SJSA1 (cell line): ENCODE measurements at regions not wholly inside any gene's neighbourhood (a gene's known extent, or its start where the extent isn't known, plus 50 kb on each side); places are given as distances from the start of the nearest gene placed in this dataset.
"Not testable (repeated sequence)": the region's sequence is repeated elsewhere in the genome, so short reads cannot be mapped to it uniquely, and the experiment has no call there.

Experiments used
- DNase-seq, 2 experiments: peaks; one replicate each; pipeline ENCODE4 v3.0.0-alpha.2; 2015 to 2020; ENCODE audit warnings: low spot score in 2 of 2, low read depth in 1 of 2
- H3K27ac ChIP-seq: fragments of 250-450 bp; sonication (Bioruptor Pico); 2 replicates; pipeline ENCODE4 v1.5.1; 2020; ENCODE audit warnings: mild to moderate bottlenecking, moderate library complexity
- H3K27me3 ChIP-seq: fragments of 250-450 bp; sonication (Bioruptor Pico); replicated peaks from 2 replicates; pipeline ENCODE4 v1.5.1; 2020; ENCODE audit warnings: mild to moderate bottlenecking, moderate library complexity
- H3K36me3 ChIP-seq: fragments of 250-450 bp; sonication (Bioruptor Pico); 2 replicates; pipeline ENCODE4 v1.5.1; 2020; ENCODE audit warnings: mild to moderate bottlenecking
- H3K4me1 ChIP-seq: fragments of 250-450 bp; sonication (Bioruptor Pico); replicated peaks from 2 replicates; pipeline ENCODE4 v1.6.1; 2021; ENCODE audit warnings: mild to moderate bottlenecking
- H3K4me3 ChIP-seq: fragments of 250-450 bp; sonication (Bioruptor Pico); 2 replicates; pipeline ENCODE4 v1.5.1; 2020; ENCODE audit warnings: mild to moderate bottlenecking
- H3K9me3 ChIP-seq: fragments of 250-450 bp; sonication (Bioruptor Pico); replicated peaks from 2 replicates; pipeline ENCODE4 v1.5.1; 2020; ENCODE audit warnings: mild to moderate bottlenecking

DNA sequence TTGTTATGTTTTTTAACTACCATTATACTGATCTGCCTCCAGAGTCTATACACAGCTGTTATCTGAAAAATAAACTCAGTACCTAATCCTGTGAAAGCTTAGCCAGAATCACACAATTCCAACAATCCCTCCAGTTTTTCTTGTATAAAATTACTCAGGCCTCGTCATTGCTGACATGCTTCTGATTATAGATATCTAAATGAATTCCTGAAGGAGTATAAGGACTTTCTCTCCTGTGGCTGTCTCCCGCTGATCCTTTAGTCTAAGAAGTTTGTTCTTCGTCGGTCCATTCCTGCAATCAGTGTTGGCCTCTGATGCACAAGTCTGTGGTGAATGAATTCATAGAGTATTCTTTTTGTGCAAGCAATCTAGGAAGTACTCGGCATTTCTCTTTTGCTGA, 288.9 kb upstream of the SEMA3C start:
- DNase-seq = no peak
- H3K27me3 ChIP-seq = no peaks in the 10 kb centered on the region
- no peak overlapping the region for H3K27ac ChIP-seq
- H3K9me3 ChIP-seq = no peaks in the 10 kb centered on the region
- H3K36me3 ChIP-seq = no peaks in the 10 kb centered on the region
- no peaks in the 10 kb centered on the region for H3K4me1 ChIP-seq
- no peak overlapping the region for H3K4me3 ChIP-seq

DNA sequence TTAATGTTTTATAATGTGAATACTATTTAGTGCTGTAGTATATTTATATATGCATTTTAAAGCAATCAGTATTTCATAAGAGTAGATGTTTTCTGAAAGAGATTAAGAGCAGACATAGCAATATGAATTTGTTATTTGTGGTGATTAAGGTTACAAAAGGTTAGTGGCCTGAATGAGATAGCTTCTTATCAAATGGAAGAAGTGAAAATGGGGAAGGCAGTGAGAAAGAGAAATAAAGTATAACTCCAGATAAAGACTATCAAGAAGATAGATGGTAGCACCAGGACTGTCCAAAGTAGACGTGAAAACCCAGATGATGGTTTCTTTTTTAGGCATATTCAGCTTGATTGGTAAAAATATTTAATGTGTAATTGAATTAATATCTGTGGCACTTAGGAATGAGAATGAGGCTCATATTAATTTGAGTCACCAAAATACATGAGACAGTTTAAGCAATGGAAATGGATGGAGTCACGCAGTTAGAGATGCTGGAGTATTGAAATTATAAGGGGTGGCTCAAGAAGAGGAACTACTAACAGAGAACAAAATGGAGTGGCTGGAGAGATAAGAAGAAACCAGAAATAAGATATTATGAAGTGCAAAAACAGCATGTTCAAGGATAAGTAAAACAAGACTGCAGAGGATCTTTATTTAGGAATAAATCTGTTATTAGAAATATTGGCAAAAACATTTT, 288.0 kb upstream of the SEMA3C start:
- no peaks in the 10 kb centered on the region for H3K27me3 ChIP-seq
- no peak for DNase-seq
- no peaks in the 10 kb centered on the region for H3K36me3 ChIP-seq
- H3K9me3 ChIP-seq = no peaks in the 10 kb centered on the region
- no peaks in the 10 kb centered on the region for H3K4me1 ChIP-seq
- no peak overlapping the region for H3K4me3 ChIP-seq
- H3K27ac ChIP-seq = no peak overlapping the region

DNA sequence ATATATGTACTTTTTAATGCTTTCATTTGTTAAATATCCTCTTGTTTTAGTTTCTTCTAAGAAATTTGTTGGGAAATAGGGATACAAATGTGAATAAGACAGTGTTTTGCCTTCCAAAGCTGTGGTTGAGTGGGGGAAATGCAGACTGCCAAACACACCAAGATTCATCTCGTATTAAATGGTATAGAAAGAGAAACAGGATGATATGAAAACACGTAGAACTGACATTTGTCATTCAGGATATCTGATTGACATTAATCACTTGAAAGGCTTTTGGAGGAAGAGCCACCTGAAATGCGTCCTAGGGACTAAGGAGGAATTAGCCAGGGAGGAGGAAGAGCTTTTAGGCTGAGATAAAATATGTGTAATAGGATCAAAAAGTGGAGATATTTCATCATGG, 287.4 kb upstream of the SEMA3C start:
- no peaks in the 10 kb centered on the region for H3K27me3 ChIP-seq
- H3K9me3 ChIP-seq = no peaks in the 10 kb centered on the region
- H3K36me3 ChIP-seq = no peaks in the 10 kb centered on the region
- no peak overlapping the region for H3K4me3 ChIP-seq
- no peaks in the 10 kb centered on the region for H3K4me1 ChIP-seq
- DNase-seq = no peak
- H3K27ac ChIP-seq = no peak overlapping the region

DNA sequence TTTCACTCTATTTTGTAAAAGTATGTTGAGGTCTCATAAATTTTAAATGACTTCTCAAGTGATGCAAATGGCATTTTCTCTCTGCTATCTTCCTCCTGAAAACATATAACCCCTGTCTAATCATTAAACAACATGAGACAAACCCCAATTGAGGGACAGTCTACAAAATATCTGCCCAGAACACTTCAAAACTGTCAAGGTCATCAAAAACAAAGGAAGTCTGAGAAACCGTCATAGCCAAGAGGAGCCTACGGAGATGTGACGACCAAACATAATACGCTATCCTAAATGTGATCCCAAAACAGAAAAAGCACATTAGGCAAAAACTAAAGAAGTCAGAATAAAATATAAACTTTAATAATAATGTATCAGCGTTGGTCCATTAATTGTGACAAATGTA, 282.3 kb upstream of the SEMA3C start:
- H3K9me3 ChIP-seq = no peaks in the 10 kb centered on the region
- no peaks in the 10 kb centered on the region for H3K27me3 ChIP-seq
- no peak overlapping the region for H3K4me3 ChIP-seq
- DNase-seq = no peak
- no peak overlapping the region for H3K27ac ChIP-seq
- H3K4me1 ChIP-seq = no peaks in the 10 kb centered on the region
- H3K36me3 ChIP-seq = no peaks in the 10 kb centered on the region

DNA sequence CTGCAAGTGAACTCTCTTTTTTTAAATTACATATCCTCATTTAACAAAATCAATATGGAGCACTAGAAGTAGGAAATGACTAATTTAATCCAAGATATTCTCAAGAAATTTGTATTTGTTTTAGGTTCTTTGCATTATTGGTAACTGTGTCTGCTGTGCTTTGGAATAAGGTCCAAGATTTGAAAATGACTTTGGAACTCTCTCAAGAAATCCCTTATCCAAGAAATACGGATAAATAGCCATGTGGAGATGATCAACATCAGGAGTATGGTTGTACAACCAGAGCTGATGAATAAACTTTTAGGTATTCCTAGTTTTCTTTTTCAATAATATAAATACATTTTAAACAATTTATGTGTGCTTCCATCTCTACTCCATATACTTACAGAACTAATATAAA, 279.9 kb upstream of the SEMA3C start:
- H3K4me3 ChIP-seq = no peak overlapping the region
- H3K27ac ChIP-seq = no peak overlapping the region
- H3K4me1 ChIP-seq = no peaks in the 10 kb centered on the region
- H3K9me3 ChIP-seq = no peaks in the 10 kb centered on the region
- H3K36me3 ChIP-seq = no peaks in the 10 kb centered on the region
- H3K27me3 ChIP-seq = no peaks in the 10 kb centered on the region
- DNase-seq = no peak

DNA sequence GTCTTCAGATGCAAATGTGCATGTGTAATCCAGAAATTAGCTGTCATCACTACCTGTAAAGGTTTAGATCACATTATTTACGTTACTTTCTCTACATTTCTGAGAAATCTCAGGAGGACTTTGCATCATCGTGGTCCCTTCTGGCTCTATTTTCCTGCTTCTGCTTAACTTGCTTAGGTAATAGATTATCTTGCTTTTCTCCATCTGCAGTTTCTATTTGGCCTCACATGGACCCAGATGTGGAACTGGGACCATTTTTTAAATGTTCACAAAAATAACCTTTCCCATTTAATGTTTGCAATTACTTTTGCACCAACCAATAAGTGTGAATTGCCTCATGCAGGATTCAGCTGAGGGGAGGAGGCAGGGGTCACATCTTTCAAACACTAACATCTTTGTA, 278.4 kb upstream of the SEMA3C start:
- no peak overlapping the region for H3K4me3 ChIP-seq
- no peak for DNase-seq
- H3K9me3 ChIP-seq = no peaks in the 10 kb centered on the region
- H3K27ac ChIP-seq = no peak overlapping the region
- no peaks in the 10 kb centered on the region for H3K27me3 ChIP-seq
- no peaks in the 10 kb centered on the region for H3K36me3 ChIP-seq
- no peaks in the 10 kb centered on the region for H3K4me1 ChIP-seq

DNA sequence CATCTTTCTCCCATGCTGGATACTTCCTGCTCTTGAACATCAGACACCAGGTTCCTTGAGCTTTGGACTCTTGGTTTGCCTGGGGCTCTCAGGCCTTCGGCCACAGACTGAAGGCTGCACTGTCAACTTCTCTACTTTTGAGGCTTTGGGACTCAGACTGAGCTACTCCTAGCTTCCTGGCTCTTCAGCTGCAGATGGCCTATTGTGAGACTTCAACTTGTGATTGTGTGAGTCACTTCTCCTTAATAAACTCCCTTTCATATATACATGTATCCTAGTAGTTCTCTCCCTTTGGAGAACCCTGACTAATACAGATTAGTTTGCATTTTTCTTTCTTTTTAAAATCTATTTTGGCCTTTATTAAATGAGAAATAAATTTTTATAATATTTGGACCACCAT, 276.2 kb upstream of the SEMA3C start:
- no peak for DNase-seq
- Histone ChIP-seq H3K4me3 (no peak overlapping the region), H3K9me3 (no peaks in the 10 kb centered on the region), H3K27me3 (no peaks in the 10 kb centered on the region), H3K36me3 (no peaks in the 10 kb centered on the region), H3K4me1 (peaks cover 8% of the 10 kb centered on the region; the same call in 1 of the 2 replicates), H3K27ac (no peak overlapping the region)

DNA sequence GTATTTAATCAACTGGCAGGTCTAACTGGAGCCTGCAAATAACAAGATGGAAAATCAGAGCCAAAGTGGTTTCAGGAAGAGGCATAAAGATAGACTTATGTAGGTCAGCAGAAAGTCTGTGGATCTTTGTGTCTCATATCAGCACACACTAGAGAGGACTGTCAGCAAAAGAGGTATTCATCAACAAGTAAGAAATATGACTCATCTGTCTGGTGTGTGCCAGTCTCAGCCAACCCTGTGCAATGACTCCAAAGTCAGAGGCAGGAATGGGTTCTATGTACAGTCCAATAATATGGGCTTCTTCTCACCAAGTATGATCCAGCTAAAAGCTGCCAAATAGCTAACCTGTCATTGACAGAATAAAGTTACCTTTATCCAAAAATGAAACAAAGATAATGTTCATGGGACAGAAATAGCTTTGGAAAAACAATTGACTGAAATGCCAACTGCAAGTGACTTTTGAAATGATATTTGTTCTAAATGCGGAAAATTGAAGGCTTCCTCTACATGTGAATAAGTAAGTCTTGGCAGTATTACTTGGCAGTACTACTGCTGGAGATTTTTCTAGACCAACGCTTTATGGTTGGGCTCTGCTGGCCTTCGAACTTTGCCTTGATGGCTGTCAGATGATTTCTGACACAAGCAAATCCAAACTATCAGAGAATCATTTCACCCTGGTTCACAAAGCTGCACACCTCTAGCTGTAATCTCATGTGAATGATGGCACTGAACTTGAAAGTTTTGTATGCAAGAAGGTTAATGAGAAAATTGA, 272.3 kb upstream of the SEMA3C start:
- no peaks in the 10 kb centered on the region for H3K36me3 ChIP-seq
- H3K27ac ChIP-seq = no peak overlapping the region
- H3K4me3 ChIP-seq = no peak overlapping the region
- H3K9me3 ChIP-seq = no peaks in the 10 kb centered on the region
- DNase-seq = peak in 1 of 2 experiments; percentile 40
- H3K4me1 ChIP-seq = peaks cover 8% of the 10 kb centered on the region; the same call in 1 of the 2 replicates
- H3K27me3 ChIP-seq = no peaks in the 10 kb centered on the region

DNA sequence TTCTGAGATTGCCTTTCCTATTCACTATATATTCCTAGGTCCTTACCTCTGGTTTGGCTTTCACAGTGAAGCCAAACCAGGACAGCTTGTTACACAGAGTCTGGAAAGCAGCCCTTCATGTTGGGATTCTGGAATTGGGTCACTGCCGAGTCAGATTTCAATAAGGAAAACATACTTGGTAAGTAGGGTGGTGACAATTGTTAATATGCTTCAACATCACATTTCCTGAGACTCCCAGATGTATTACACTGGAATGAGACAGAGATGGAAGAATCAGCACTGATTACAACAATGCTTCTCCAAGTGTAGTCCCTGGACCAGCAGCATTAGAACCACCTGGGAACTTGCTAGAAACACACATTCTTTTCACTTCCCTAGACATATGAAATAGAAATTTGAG, 268.9 kb upstream of the SEMA3C start:
- Histone ChIP-seq H3K9me3 (no peaks in the 10 kb centered on the region), H3K27ac (no peak overlapping the region)
- no peak for DNase-seq

DNA sequence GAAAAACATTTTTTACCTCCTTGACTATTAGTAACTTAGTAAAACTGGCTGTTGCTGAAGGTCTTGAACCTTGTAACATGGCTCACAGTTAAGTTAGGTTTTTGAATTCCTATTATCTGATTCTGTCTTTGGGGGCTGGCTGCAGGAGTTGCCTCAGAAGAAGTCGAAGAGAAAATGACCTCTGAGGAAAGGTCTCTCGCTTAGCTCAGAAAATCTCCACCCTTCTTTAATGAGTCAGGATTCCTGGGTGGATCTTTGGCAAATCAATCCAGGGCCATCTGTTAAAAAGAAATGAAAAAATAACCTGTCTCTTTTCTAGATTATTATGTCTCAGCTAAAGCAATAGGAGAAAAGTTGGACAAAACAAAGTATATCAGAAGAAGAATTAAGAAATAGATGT, 267.8 kb upstream of the SEMA3C start:
- Histone ChIP-seq H3K27me3 (no peaks in the 10 kb centered on the region), H3K4me1 (peaks cover 8% of the 10 kb centered on the region; the same call in 1 of the 2 replicates), H3K36me3 (no peaks in the 10 kb centered on the region), H3K27ac (no peak overlapping the region), H3K9me3 (no peaks in the 10 kb centered on the region), H3K4me3 (no peak overlapping the region)
- DNase-seq = no peak

More for the DNA sequence above, 268.9 kb upstream of the SEMA3C start:
- H3K4me3 ChIP-seq = no peak overlapping the region
- peaks cover 8% of the 10 kb centered on the region; the same call in 1 of the 2 replicates for H3K4me1 ChIP-seq
- no peaks in the 10 kb centered on the region for H3K36me3 ChIP-seq
- no peaks in the 10 kb centered on the region for H3K27me3 ChIP-seq

DNA sequence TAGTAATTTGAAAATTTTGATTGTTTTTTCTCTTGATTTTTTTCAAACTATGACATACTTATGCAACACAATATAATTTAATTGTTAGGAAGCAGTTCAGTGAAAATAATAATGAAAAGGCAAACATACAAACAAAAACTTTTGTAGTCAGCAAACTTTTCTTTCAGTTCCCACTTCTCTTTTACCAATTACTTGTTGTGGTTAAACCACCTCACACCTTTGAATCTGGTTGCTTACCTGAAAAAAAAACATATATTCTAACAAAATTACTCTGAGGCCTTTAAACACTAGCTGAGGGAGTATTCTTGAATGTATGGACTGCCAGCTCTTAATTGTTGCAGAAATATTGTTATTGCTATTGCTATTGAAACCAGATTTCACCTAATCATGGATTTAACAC, 266.2 kb upstream of the SEMA3C start:
- no peak overlapping the region for H3K27ac ChIP-seq
- H3K27me3 ChIP-seq = no peaks in the 10 kb centered on the region
- H3K4me3 ChIP-seq = no peak overlapping the region
- no peaks in the 10 kb centered on the region for H3K9me3 ChIP-seq
- no peak for DNase-seq
- no peaks in the 10 kb centered on the region for H3K4me1 ChIP-seq
- H3K36me3 ChIP-seq = no peaks in the 10 kb centered on the region

DNA sequence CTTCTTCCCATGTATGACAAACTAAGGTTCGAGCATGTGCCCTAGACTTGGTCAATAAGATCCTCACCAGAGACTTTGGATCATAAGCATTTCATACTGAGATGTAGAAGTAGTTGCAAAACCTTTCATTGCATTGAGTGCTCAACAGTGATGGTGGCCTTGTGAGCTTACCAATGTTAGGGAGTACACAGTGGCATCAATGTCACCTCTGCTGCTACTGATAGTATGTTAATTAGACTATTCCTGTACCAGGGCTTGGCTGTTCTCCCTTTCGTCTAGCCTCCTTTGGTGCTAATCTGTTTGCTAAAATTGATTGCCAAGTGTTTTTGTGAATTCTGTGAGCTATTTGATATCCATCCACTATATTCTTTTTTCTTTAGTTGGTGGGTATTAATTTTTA, 264.5 kb upstream of the SEMA3C start:
- no peaks in the 10 kb centered on the region for H3K36me3 ChIP-seq
- H3K4me3 ChIP-seq = no peak overlapping the region
- no peak for DNase-seq
- no peaks in the 10 kb centered on the region for H3K27me3 ChIP-seq
- no peaks in the 10 kb centered on the region for H3K4me1 ChIP-seq
- H3K27ac ChIP-seq = no peak overlapping the region
- H3K9me3 ChIP-seq = no peaks in the 10 kb centered on the region

DNA sequence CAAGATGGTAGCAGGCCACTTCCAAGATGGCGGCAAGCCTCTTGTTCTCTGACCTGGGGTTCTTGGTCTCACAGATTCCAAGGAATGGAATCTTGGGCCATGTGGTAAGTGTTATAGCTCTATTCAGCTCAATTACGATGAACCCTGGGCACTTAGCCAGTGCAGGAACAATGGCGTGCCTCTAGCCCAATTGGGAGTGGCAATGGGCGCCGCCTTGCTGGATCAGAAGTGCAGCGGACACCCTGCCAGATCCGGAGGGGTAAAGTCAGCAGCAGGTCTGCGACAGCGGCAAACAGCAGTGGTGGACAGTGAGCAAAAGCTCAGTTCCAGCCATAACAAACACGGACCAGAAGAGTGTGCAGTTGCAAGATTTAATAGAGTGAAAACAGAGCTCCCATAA, 263.2 kb upstream of the SEMA3C start:
- H3K36me3 ChIP-seq, DNase-seq, H3K4me1 ChIP-seq, H3K4me3 ChIP-seq, H3K9me3 ChIP-seq, H3K27ac ChIP-seq, H3K27me3 ChIP-seq: not testable (repeated sequence)

DNA sequence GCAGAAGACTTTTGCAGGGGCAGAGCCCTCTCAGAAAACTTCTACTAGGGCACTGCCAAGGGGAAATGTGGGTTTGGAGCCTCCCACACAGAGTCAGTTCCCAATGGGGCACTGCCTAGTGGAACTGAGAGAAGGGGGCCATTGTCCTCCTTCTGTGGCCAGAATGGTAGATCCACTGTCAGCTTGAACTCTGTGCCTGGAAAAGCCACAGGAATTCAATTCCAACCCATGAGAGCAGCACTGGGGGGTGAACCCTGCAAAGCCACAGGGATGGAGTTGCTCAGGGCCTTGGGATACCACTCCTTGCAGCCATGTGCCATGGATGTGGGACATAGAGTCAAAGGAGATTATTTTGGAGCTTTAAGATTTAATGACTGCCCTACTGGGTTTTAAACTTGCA, 262.2 kb upstream of the SEMA3C start:
- DNase-seq = no peak
- Histone ChIP-seq H3K4me1 (peaks cover under 1% of the 10 kb centered on the region), H3K9me3 (no peaks in the 10 kb centered on the region), H3K27ac (no peak overlapping the region), H3K4me3 (no peak overlapping the region), H3K27me3 (no peaks in the 10 kb centered on the region), H3K36me3 (no peaks in the 10 kb centered on the region)
